ENCODE measurements at regions not wholly inside any gene's neighbourhood (a gene's known extent, or its start where the extent isn't known, plus 50 kb on each side); places are given as distances from the start of the nearest gene placed in this dataset.

GRCh38 chr2:120869036-120869729 lies 133.5 kb downstream of the GLI2 start:
- TF ChIP-seq CTCF (conservative IDR thresholded peaks at IDR 0.05; ENCODE audit: low read depth, low read length) (no peak), EZH2 (IDR thresholded peaks at IDR 0.05; ENCODE audit: low read length, unreplicated experiment) (no peak)

Data from PC-3 (cell line).